CD8-positive, alpha-beta memory T cell (primary cell): ENCODE measurements at regions not wholly inside any gene's neighbourhood (a gene's known extent, or its start where the extent isn't known, plus 50 kb on each side); places are given as distances from the start of the nearest gene placed in this dataset.
A peak's percentile ranks its signal among the peaks of the same experiment; 100 is the strongest.

Experiments used
- CTCF ChIA-PET: fragments of 350-600 bp; sonication (Branson Sonifier 250); formaldehyde crosslinking; loops from one replicate; lab custom pipeline; 2021; ENCODE audit warnings: antibody characterized with exemption; lab: Charles Lee
- POLR2A ChIA-PET: fragments of 350-600 bp; sonication (Branson Sonifier 250); formaldehyde crosslinking; loops from one replicate; lab custom pipeline; 2021; ENCODE audit warnings: antibody characterized with exemption; lab: Charles Lee
- DNase-seq, 5 donors: peaks; one replicate each; pipeline versions ENCODE4 v3.0.0 to v3.0.0-alpha.2; 2020 to 2022; ENCODE audit warnings: mixed read lengths in 1 of 5
- H3K27ac ChIP-seq: one replicate; pipeline ENCODE4 v1.7.0; 2013; ENCODE audit warnings: low read depth, mild to moderate bottlenecking, low read length, moderate library complexity
- H3K27me3 ChIP-seq: 2 replicates; pipeline ENCODE4 v1.7.0; 2013; ENCODE audit warnings: low read length, mild to moderate bottlenecking; ENCODE audit not compliant: insufficient read depth, poor library complexity, severe bottlenecking
- H3K36me3 ChIP-seq: 2 replicates; pipeline ENCODE4 v1.7.0; 2013; ENCODE audit warnings: mild to moderate bottlenecking, low read length, moderate library complexity; ENCODE audit not compliant: insufficient read depth
- H3K4me1 ChIP-seq: 2 replicates; pipeline ENCODE4 v1.7.0; 2013; ENCODE audit warnings: mild to moderate bottlenecking, low read length, moderate library complexity; ENCODE audit not compliant: insufficient read depth
- H3K4me3 ChIP-seq: 2 replicates; pipeline ENCODE4 v1.7.0; 2013; ENCODE audit warnings: mild to moderate bottlenecking, low read length
- H3K9me3 ChIP-seq: 2 replicates; pipeline ENCODE4 v1.7.0; 2013; ENCODE audit warnings: mild to moderate bottlenecking, low read length
- H3K27ac Mint-ChIP-seq, 8 donors: one replicate each; pipeline ENCODE4 v1.8.0; 2020 to 2021; ENCODE audit warnings: mixed read lengths in 8 of 8, mild to moderate bottlenecking in 6 of 8, inconsistent platforms in 3 of 8, moderate library complexity in 3 of 8
- H3K27me3 Mint-ChIP-seq, 2 donors: one replicate each; pipeline ENCODE4 v1.8.0; 2020 to 2021; ENCODE audit warnings: mixed read lengths in 2 of 2, mild to moderate bottlenecking in 1 of 2, moderate library complexity in 1 of 2
- H3K36me3 Mint-ChIP-seq, 3 donors: one replicate each; pipeline ENCODE4 v1.8.0; 2020 to 2021; ENCODE audit warnings: mixed read lengths in 3 of 3, inconsistent platforms in 1 of 3, mild to moderate bottlenecking in 1 of 3
- H3K4me1 Mint-ChIP-seq, 3 donors: one replicate each; pipeline ENCODE4 v1.8.0; 2020 to 2021; ENCODE audit warnings: mixed read lengths in 3 of 3, inconsistent platforms in 1 of 3, mild to moderate bottlenecking in 1 of 3
- H3K4me3 Mint-ChIP-seq, 7 donors: one replicate each; pipeline ENCODE4 v1.8.0; 2020 to 2021; ENCODE audit warnings: mixed read lengths in 7 of 7, mild to moderate bottlenecking in 6 of 7, moderate library complexity in 4 of 7, inconsistent platforms in 2 of 7
- H3K9me3 Mint-ChIP-seq, 5 donors: one replicate each; pipeline ENCODE4 v1.8.0; 2020 to 2022; ENCODE audit warnings: mixed read lengths in 5 of 5, mild to moderate bottlenecking in 3 of 5, moderate library complexity in 2 of 5, inconsistent platforms in 1 of 5

DNA sequence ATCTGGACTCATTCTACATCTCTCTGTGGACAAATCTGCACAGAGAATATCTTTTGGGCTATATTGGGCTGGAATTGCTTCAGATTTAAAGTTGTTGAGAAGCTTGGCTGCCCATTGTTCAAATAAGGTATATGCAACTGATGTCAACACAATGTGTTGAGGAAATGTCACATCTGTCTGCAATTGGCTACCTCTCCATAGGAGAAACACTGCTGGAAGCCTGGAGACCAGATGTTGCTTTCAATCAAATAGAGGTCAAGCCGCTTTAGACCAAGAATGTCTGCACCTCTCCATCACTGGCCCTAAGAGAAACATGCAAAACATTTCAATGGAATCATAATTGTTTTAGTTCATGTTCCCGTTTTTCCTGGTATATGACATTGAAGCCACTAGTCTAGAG lies 720.2 kb downstream of the SLC4A3 start:
- Mint-ChIP-seq H3K9me3 (peaks cover 0 to 4% (median 4%) of the 10 kb centered on the region in 5 donors), H3K27me3 (peaks cover 0 to 3% of the 10 kb centered on the region in 2 donors), H3K27ac (no peak overlapping the region), H3K36me3 (no peaks in the 10 kb centered on the region), H3K4me1 (no peaks in the 10 kb centered on the region), H3K4me3 (no peak overlapping the region)
- Histone ChIP-seq H3K9me3 (no peaks in the 10 kb centered on the region), H3K36me3 (no peaks in the 10 kb centered on the region), H3K4me3 (no peak overlapping the region), H3K27ac (no peak overlapping the region), H3K4me1 (no peaks in the 10 kb centered on the region), H3K27me3 (no peaks in the 10 kb centered on the region)
- CTCF ChIA-PET, result no interaction called here
- POLR2A ChIA-PET, result no interaction called here
- no peak for DNase-seq

DNA sequence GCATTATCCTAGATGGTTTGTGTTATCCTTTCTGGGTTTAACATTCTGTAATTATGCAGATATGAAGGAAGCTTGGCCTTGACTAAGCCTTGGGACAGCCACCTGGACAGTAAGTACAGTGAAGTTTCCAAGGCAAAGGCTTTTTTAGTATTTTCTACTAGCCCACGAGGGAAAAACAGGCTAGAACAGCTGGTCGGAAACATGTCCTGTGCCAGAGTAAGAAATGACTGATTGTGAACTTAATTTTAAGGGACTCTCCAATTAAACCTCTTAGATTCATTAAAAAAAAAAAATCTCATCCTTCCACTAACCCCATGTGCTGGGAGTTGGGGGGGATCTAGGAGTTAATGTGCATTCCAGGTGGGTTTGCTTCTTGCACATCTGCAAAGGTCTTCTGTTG lies 720.8 kb downstream of the SLC4A3 start:
- Histone ChIP-seq H3K36me3 (no peaks in the 10 kb centered on the region), H3K4me1 (no peaks in the 10 kb centered on the region), H3K27me3 (no peaks in the 10 kb centered on the region), H3K9me3 (no peaks in the 10 kb centered on the region), H3K4me3 (no peak overlapping the region), H3K27ac (no peak overlapping the region)
- peaks cover 0 to 4% (median 4%) of the 10 kb centered on the region in 5 donors for H3K9me3 Mint-ChIP-seq
- no peak overlapping the region for H3K27ac Mint-ChIP-seq
- CTCF ChIA-PET, result no interaction called here
- peaks cover 0 to 3% of the 10 kb centered on the region in 2 donors for H3K27me3 Mint-ChIP-seq
- H3K36me3 Mint-ChIP-seq, result no peaks in the 10 kb centered on the region
- POLR2A ChIA-PET, result no interaction called here
- no peak overlapping the region for H3K4me3 Mint-ChIP-seq
- DNase-seq, result no peak
- H3K4me1 Mint-ChIP-seq, result no peaks in the 10 kb centered on the region

DNA sequence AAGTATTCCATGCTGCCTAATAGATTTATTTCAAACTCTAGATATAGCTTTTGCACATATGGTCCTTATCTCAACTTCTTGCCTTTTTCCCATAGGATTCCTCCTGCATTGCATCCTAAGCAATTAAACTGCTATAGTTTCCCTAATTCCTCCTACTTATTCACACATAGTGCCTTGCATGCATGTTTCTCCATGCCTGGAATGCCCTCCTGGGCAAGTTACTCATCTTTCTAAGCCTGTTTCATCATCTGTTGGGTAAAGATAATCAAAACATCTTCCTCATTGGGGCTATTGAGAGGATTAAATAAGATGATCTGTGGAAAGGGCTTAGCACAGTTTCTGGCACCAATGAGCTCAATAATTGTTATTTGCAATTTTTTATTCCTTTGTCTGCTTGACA lies 726.5 kb downstream of the SLC4A3 start:
- CTCF ChIA-PET, result no interaction called here
- no peak overlapping the region for H3K4me3 ChIP-seq
- Mint-ChIP-seq H3K4me3 (no peak overlapping the region), H3K36me3 (no peaks in the 10 kb centered on the region), H3K9me3 (peaks cover 0 to 4% (median 0%) of the 10 kb centered on the region in 5 donors), H3K27me3 (peaks cover 0 to 3% of the 10 kb centered on the region in 2 donors), H3K27ac (peak overlapping the region in 1 of 8 donors; percentile 5), H3K4me1 (no peaks in the 10 kb centered on the region)
- H3K27me3 ChIP-seq, result no peaks in the 10 kb centered on the region
- H3K36me3 ChIP-seq, result no peaks in the 10 kb centered on the region
- H3K4me1 ChIP-seq, result no peaks in the 10 kb centered on the region
- no peak for DNase-seq
- H3K9me3 ChIP-seq, result no peaks in the 10 kb centered on the region
- POLR2A ChIA-PET, result no interaction called here
- H3K27ac ChIP-seq, result no peak overlapping the region

DNA sequence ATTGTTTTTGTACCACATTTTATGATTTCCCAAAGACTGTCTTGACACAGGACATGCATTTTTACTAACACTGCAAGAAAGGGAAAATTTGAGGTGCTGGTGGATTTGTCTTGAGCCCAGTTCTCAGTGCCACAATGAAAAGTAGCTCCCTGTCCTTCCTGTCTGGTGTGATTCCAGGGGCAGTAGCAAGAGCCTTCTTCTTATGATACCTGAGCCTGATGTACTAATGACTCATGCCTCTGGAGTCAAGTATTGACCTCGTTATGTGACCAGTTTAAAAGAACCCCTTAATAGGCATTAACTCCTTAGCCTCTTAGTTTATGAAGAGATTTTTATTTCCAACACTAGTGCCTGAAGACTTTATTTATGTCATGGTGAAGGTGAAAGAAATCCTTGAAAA lies 728.6 kb downstream of the SLC4A3 start:
- Mint-ChIP-seq H3K4me3 (no peak overlapping the region), H3K36me3 (no peaks in the 10 kb centered on the region), H3K4me1 (no peaks in the 10 kb centered on the region), H3K9me3 (peaks cover 0 to 4% (median 0%) of the 10 kb centered on the region in 5 donors), H3K27me3 (no peaks in the 10 kb centered on the region), H3K27ac (no peak overlapping the region)
- no peaks in the 10 kb centered on the region for H3K36me3 ChIP-seq
- H3K27ac ChIP-seq, result no peak overlapping the region
- ChIA-PET CTCF (no interaction called here), POLR2A (no interaction called here)
- DNase-seq, result no peak
- no peak overlapping the region for H3K4me3 ChIP-seq
- no peaks in the 10 kb centered on the region for H3K27me3 ChIP-seq
- no peaks in the 10 kb centered on the region for H3K9me3 ChIP-seq
- no peaks in the 10 kb centered on the region for H3K4me1 ChIP-seq

DNA sequence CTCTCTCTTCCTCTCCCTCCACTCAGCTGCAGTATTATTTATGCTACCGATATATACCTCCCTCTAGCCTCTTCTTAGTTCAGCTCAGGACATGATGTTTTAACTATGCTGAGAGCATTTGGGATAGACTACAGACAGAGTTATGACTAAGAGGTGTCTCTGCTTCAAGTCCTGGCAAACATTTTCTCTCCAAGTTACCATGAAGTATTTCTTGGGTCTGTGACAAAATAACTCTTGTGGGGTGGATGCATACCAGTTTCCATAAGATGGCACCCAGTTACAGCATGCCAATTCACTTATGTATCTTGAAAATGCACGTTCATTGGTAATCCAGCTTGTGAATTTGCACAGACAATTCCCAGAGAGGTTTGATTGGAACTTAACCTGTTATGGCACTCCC lies 737.6 kb downstream of the SLC4A3 start:
- no peaks in the 10 kb centered on the region for H3K4me1 ChIP-seq
- no peak overlapping the region for H3K4me3 Mint-ChIP-seq
- H3K27me3 Mint-ChIP-seq, result no peaks in the 10 kb centered on the region
- no peak overlapping the region for H3K27ac ChIP-seq
- no peak overlapping the region for H3K4me3 ChIP-seq
- H3K36me3 ChIP-seq, result no peaks in the 10 kb centered on the region
- no peaks in the 10 kb centered on the region for H3K9me3 ChIP-seq
- H3K4me1 Mint-ChIP-seq, result no peaks in the 10 kb centered on the region
- peaks cover 2 to 5% (median 3%) of the 10 kb centered on the region in 5 donors for H3K9me3 Mint-ChIP-seq
- CTCF ChIA-PET, result no interaction called here
- POLR2A ChIA-PET, result no interaction called here
- no peak for DNase-seq
- no peak overlapping the region for H3K27ac Mint-ChIP-seq
- H3K36me3 Mint-ChIP-seq, result no peaks in the 10 kb centered on the region
- H3K27me3 ChIP-seq, result no peaks in the 10 kb centered on the region

DNA sequence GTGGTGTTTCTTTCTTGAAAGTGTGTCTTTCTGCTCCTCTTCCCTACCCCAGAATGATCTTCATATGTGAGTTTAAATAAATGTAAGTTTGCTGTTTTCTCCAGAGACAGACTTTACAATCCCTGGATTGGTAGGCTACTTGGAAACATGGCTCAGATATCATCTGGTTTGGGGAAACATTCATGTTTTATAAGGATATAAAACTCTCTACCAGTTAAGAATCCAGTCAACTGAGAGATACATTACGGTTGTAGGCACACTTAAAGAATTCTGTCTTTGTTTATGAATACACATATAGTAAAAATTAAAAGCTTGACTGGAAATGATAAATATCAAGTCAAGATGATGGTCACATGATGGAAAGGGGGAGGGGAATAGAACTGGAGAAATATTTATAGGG lies 739.3 kb downstream of the SLC4A3 start:
- ChIA-PET CTCF (no interaction called here), POLR2A (no interaction called here)
- no peak overlapping the region for H3K27ac Mint-ChIP-seq
- Histone ChIP-seq H3K4me3 (no peak overlapping the region), H3K27ac (no peak overlapping the region), H3K27me3 (no peaks in the 10 kb centered on the region), H3K36me3 (no peaks in the 10 kb centered on the region), H3K4me1 (no peaks in the 10 kb centered on the region), H3K9me3 (no peaks in the 10 kb centered on the region)
- H3K36me3 Mint-ChIP-seq, result no peaks in the 10 kb centered on the region
- no peak for DNase-seq
- no peaks in the 10 kb centered on the region for H3K4me1 Mint-ChIP-seq
- peaks cover under 1 to 3% (median 1%) of the 10 kb centered on the region in 5 donors for H3K9me3 Mint-ChIP-seq
- H3K27me3 Mint-ChIP-seq, result no peaks in the 10 kb centered on the region
- H3K4me3 Mint-ChIP-seq, result no peak overlapping the region

DNA sequence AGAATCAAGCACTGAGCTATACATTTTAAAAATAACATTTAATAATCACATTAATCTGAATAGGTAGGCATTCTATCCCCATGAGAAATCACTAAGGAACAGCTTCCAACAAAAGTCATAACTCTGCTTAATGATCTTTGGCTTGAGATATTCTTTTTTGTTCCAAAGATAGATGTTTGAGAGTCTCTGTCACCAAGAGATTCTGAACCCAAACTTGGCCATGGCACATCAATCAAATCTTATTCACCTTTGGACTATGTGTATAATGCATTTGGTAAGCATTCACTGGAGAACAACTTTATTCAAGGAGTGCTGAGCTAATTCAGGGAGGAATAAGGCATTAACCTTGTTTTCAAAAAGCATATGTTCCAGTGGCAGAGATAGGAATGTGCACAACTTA lies 743.3 kb downstream of the SLC4A3 start:
- Histone ChIP-seq H3K27ac (no peak overlapping the region), H3K27me3 (no peaks in the 10 kb centered on the region), H3K36me3 (no peaks in the 10 kb centered on the region), H3K9me3 (no peaks in the 10 kb centered on the region), H3K4me1 (no peaks in the 10 kb centered on the region), H3K4me3 (no peak overlapping the region)
- Mint-ChIP-seq H3K4me3 (no peak overlapping the region), H3K9me3 (no peaks in the 10 kb centered on the region), H3K4me1 (no peaks in the 10 kb centered on the region), H3K36me3 (no peaks in the 10 kb centered on the region), H3K27ac (no peak overlapping the region), H3K27me3 (no peaks in the 10 kb centered on the region)
- CTCF ChIA-PET, result no interaction called here
- POLR2A ChIA-PET, result no interaction called here
- DNase-seq, result no peak

DNA sequence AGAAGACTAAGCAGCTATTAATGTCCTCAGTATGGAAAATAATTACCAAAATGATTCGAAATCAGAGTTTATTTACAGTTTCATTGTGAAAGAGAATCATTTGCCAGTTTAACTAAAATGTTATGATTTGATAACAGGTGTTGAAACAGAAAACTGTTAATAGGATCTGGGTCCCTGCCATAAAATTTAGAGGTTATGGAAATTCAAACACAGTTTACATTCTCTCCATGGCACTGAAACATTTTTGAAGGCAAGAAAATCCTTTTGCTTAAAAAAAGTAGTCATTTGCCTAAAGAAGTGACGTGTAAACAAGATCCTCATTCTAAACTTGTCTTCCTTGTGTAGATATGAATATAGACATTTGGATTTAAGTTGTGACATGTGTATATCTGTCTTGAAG lies 743.8 kb downstream of the SLC4A3 start:
- H3K36me3 Mint-ChIP-seq, result no peaks in the 10 kb centered on the region
- no peaks in the 10 kb centered on the region for H3K4me1 Mint-ChIP-seq
- ChIA-PET CTCF (no interaction called here), POLR2A (no interaction called here)
- DNase-seq, result no peak
- Histone ChIP-seq H3K27me3 (no peaks in the 10 kb centered on the region), H3K4me3 (no peak overlapping the region), H3K9me3 (no peaks in the 10 kb centered on the region), H3K4me1 (no peaks in the 10 kb centered on the region), H3K36me3 (no peaks in the 10 kb centered on the region), H3K27ac (no peak overlapping the region)
- no peak overlapping the region for H3K27ac Mint-ChIP-seq
- no peak overlapping the region for H3K4me3 Mint-ChIP-seq
- H3K9me3 Mint-ChIP-seq, result no peaks in the 10 kb centered on the region
- no peaks in the 10 kb centered on the region for H3K27me3 Mint-ChIP-seq

DNA sequence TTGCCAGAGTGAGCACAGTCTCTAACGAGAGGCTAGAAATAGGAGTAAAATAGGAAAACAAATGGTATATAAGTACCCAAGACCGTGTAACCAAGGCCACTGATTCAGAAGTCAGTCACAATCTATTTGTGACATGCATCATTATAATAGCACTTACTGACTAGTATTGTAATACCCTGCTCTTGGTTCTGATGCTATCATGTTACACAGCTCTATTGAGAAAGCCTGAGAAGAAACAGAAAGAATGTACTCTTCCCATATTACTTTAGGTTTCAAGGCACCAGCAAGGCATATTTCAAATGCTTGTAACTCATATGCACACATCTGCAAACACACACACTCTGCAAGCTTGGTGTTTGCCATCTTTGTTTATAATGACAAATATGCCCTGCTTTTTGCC lies 746.4 kb downstream of the SLC4A3 start:
- Mint-ChIP-seq H3K27me3 (no peaks in the 10 kb centered on the region), H3K4me1 (no peaks in the 10 kb centered on the region), H3K27ac (no peak overlapping the region), H3K9me3 (peaks cover 0 to 1% (median 0%) of the 10 kb centered on the region in 5 donors), H3K4me3 (no peak overlapping the region), H3K36me3 (no peaks in the 10 kb centered on the region)
- Histone ChIP-seq H3K27ac (no peak overlapping the region), H3K4me1 (no peaks in the 10 kb centered on the region), H3K27me3 (no peaks in the 10 kb centered on the region), H3K36me3 (no peaks in the 10 kb centered on the region), H3K9me3 (no peaks in the 10 kb centered on the region), H3K4me3 (no peak overlapping the region)
- DNase-seq, result no peak
- ChIA-PET POLR2A (no interaction called here), CTCF (no interaction called here)
